ENCODE measurements at regions not wholly inside any gene's neighbourhood (a gene's known extent, or its start where the extent isn't known, plus 50 kb on each side); places are given as distances from the start of the nearest gene placed in this dataset.

DNA sequence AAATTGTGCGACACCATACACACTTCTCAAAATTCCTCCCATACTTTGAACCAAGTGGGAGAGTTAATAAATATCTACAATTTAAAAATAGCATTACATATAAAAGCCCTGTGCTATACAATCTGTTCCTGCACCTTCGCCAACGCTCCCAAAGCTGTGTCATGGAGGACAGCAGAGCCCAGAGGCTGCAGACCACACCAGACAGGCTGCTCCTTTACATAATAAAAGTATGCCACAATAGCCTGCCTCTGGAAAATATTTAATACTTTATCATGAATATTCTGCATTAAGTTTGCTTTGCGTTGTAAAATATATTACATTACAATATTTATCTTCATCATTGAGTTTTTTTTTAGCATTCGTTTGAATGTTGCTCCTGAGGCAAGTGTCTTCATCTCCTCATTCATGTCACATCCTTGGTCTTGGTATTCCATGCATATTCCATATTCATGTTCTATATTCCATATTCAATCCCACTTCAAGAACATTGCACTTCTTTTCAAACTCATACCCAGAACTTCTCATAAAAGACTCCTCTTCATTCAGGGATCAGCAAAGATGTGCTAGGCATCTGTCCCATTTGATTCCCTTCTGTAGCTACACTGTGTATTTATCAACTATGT is 663.9 kb downstream of the POM121L12 start:
- TF ChIP-seq POLR2A (IDR thresholded peaks at IDR 0.05; ENCODE audit: low read length) (no peak), GATA1 (IDR thresholded peaks at IDR 0.05; ENCODE audit: low read depth, low read length) (no peak)
